ENCODE measurements at regions not wholly inside any gene's neighbourhood (a gene's known extent, or its start where the extent isn't known, plus 50 kb on each side); places are given as distances from the start of the nearest gene placed in this dataset.

DNA sequence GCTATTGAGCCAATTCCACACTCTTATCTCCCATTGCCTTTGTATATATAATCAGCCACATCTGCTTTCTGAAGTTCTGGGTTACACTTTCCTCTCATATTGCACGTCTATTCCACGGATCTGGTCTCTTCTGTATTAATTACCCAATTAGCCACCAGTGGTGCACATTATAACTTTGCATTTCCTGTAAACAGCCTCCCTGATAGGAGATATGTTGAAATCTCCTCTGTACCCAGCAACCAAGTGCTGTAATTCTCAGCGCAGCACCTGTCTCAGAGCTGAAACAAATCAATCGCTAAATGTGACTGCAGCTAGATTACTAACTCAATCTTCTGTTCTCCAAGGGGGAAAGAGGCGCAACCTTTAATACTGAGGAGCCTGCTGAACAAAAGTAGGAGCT, 326.4 kb downstream of the SLITRK2 start:
- Histone ChIP-seq H3K14ac (ENCODE audit: insufficient read depth, low read length) (no peak overlapping the region), H2BK20ac (ENCODE audit: low read depth, low read length, poor library complexity, severe bottlenecking) (no peak overlapping the region), H2BK12ac (ENCODE audit: insufficient read length, low read depth, low read length) (no peak overlapping the region), H3K23ac (ENCODE audit: insufficient read length, low read depth, low read length) (no peak overlapping the region), H3T11ph (ENCODE audit: low read length) (no peak overlapping the region), H4K5ac (ENCODE audit: insufficient read length, low read depth, low read length) (no peak overlapping the region), H3K9ac (ENCODE audit: extremely low read depth, insufficient read length, low read length) (no peak overlapping the region), H3K27me3 (ENCODE audit: insufficient read depth, low read length) (no peaks in the 10 kb centered on the region), H3K56ac (ENCODE audit: insufficient read length, low read depth, low read length) (no peak overlapping the region), H2BK120ac (ENCODE audit: low read depth, low read length, poor library complexity, severe bottlenecking) (no peak overlapping the region), H3K9me3 (ENCODE audit: control insufficient read depth, low read depth, low read length) (peaks cover 58% of the 10 kb centered on the region), H2AFZ (ENCODE audit: low read length) (no peak overlapping the region), H2AK5ac (ENCODE audit: insufficient read length, low read length) (no peak overlapping the region), H3K4me1 (ENCODE audit: insufficient read depth, low read length) (no peaks in the 10 kb centered on the region), H3K23me2 (ENCODE audit: insufficient read length, low read depth, low read length, poor library complexity, severe bottlenecking) (no peaks in the 10 kb centered on the region), H3K18ac (ENCODE audit: insufficient read length, low read depth, low read length) (no peak overlapping the region), H3K4me2 (ENCODE audit: insufficient read depth, insufficient read length, low read length) (no peak overlapping the region), H4K8ac (replicated peaks; ENCODE audit: insufficient read length, low read depth, low read length) (no peak overlapping the region), H4K91ac (ENCODE audit: insufficient read length, low read depth, low read length) (no peak overlapping the region), H3K79me1 (ENCODE audit: insufficient read depth, low read depth, low read length, poor library complexity, severe bottlenecking) (no peaks in the 10 kb centered on the region), H4K20me1 (ENCODE audit: control insufficient read depth, insufficient read depth, insufficient read length) (no peaks in the 10 kb centered on the region), H3K27ac (ENCODE audit: insufficient read length, low read depth, low read length) (no peak overlapping the region), H2BK15ac (ENCODE audit: low read depth, low read length) (no peak overlapping the region), H2BK5ac (ENCODE audit: insufficient read length, low read length) (no peak overlapping the region), H3K4ac (ENCODE audit: low read depth, low read length) (no peak overlapping the region), H3K79me2 (ENCODE audit: insufficient read depth, low read length) (no peaks in the 10 kb centered on the region)
- Mint-ChIP-seq H3K9me3 (peaks cover 47 to 49% of the 10 kb centered on the region in 2 experiments), H3K4me3 (no peak overlapping the region), H3K4me1 (no peaks in the 10 kb centered on the region), H3K27ac (no peak overlapping the region), H3K36me3 (ENCODE audit: insufficient read depth in 1 of 3, low read depth in 3 of 3) (no peaks in the 10 kb centered on the region), H3K27me3 (ENCODE audit: low read depth) (peaks cover 3% of the 10 kb centered on the region; the same call in 1 of the 2 replicates)
- TF ChIP-seq, protein P1, sequence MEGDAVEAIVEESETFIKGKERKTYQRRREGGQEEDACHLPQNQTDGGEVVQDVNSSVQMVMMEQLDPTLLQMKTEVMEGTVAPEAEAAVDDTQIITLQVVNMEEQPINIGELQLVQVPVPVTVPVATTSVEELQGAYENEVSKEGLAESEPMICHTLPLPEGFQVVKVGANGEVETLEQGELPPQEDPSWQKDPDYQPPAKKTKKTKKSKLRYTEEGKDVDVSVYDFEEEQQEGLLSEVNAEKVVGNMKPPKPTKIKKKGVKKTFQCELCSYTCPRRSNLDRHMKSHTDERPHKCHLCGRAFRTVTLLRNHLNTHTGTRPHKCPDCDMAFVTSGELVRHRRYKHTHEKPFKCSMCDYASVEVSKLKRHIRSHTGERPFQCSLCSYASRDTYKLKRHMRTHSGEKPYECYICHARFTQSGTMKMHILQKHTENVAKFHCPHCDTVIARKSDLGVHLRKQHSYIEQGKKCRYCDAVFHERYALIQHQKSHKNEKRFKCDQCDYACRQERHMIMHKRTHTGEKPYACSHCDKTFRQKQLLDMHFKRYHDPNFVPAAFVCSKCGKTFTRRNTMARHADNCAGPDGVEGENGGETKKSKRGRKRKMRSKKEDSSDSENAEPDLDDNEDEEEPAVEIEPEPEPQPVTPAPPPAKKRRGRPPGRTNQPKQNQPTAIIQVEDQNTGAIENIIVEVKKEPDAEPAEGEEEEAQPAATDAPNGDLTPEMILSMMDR (conservative IDR thresholded peaks at IDR 0.05) = no peak
- DNase-seq = no peak
- no CpG with 5 or more reads among the region's 5 CpGs for WGBS (ENCODE audit: extremely low coverage, insufficient read length, low lambda C conversion rate)

Measured in H9 (cell line).